ENCODE measurements at regions not wholly inside any gene's neighbourhood (a gene's known extent, or its start where the extent isn't known, plus 50 kb on each side); places are given as distances from the start of the nearest gene placed in this dataset.
"Not testable (repeated sequence)": the region's sequence is repeated elsewhere in the genome, so short reads cannot be mapped to it uniquely, and the experiment has no call there.

GRCh38 chr5:169531631-169532030, 51.9 kb upstream of the SPDL1 start:
- peaks cover 48 to 77% of the 10 kb centered on the region in 2 donors for H3K27me3 Mint-ChIP-seq
- H3K4me3 Mint-ChIP-seq, result no peak overlapping the region
- DNase-seq, result no peak
- no peak overlapping the region for H3K27ac Mint-ChIP-seq
- H3K4me1 Mint-ChIP-seq (ENCODE audit: low read depth in 2 of 2), result no peaks in the 10 kb centered on the region
- H3K9me3 Mint-ChIP-seq, result peaks cover 0 to 6% of the 10 kb centered on the region in 2 donors
- no peak for ATAC-seq (replicated peaks)
- H3K36me3 Mint-ChIP-seq (ENCODE audit: insufficient read depth), result no peaks in the 10 kb centered on the region

GRCh38 chr5:169527863-169528262, 55.7 kb upstream of the SPDL1 start:
- DNase-seq (no peak), ATAC-seq (replicated peaks) (no peak)
- no peak overlapping the region for H3K4me3 Mint-ChIP-seq
- no peaks in the 10 kb centered on the region for H3K36me3 Mint-ChIP-seq (ENCODE audit: insufficient read depth)
- H3K27me3 Mint-ChIP-seq, result peaks cover 83 to 99% of the 10 kb centered on the region in 2 donors
- H3K27ac Mint-ChIP-seq, result no peak overlapping the region
- no peaks in the 10 kb centered on the region for H3K4me1 Mint-ChIP-seq (ENCODE audit: low read depth in 2 of 2)
- peaks cover 0 to 7% of the 10 kb centered on the region in 2 donors for H3K9me3 Mint-ChIP-seq

- no peak overlapping the region for H3K4me3 Mint-ChIP-seq
- H3K27ac Mint-ChIP-seq, result no peak overlapping the region
- H3K4me1 Mint-ChIP-seq (ENCODE audit: low read depth in 2 of 2), result no peaks in the 10 kb centered on the region
- DNase-seq (no peak), ATAC-seq (replicated peaks) (no peak)
- H3K9me3 Mint-ChIP-seq, result peaks cover 0 to 7% of the 10 kb centered on the region in 2 donors
- peaks cover 81 to 99% of the 10 kb centered on the region in 2 donors for H3K27me3 Mint-ChIP-seq
- H3K36me3 Mint-ChIP-seq (ENCODE audit: insufficient read depth), result no peaks in the 10 kb centered on the region
These were observed 56.5 kb upstream of the SPDL1 start for GRCh38 chr5:169527066-169527465.

GRCh38 chr5:169522851-169523250, 60.7 kb upstream of the SPDL1 start:
- Mint-ChIP-seq H3K9me3 (peaks cover 5 to 15% of the 10 kb centered on the region in 2 donors), H3K36me3 (ENCODE audit: insufficient read depth) (no peaks in the 10 kb centered on the region), H3K4me1 (ENCODE audit: low read depth in 2 of 2) (no peaks in the 10 kb centered on the region), H3K4me3 (no peak overlapping the region), H3K27me3 (peaks cover 72 to 91% of the 10 kb centered on the region in 2 donors), H3K27ac (no peak overlapping the region)
- no peak for DNase-seq
- ATAC-seq (replicated peaks), result no peak

GRCh38 chr5:169521366-169521983, 62.1 kb upstream of the SPDL1 start:
- DNase-seq, result no peak
- Mint-ChIP-seq H3K4me1 (ENCODE audit: low read depth in 2 of 2) (no peaks in the 10 kb centered on the region), H3K9me3 (peaks cover 5 to 8% of the 10 kb centered on the region in 2 donors), H3K27ac (no peak overlapping the region), H3K4me3 (no peak overlapping the region), H3K36me3 (ENCODE audit: insufficient read depth) (no peaks in the 10 kb centered on the region), H3K27me3 (peaks cover 63 to 83% of the 10 kb centered on the region in 2 donors)
- no peak for ATAC-seq (replicated peaks)

GRCh38 chr5:169519358-169519757, 64.2 kb upstream of the SPDL1 start:
- no peak for DNase-seq
- H3K27me3 Mint-ChIP-seq, result peaks cover 44 to 73% of the 10 kb centered on the region in 2 donors
- no peak overlapping the region for H3K4me3 Mint-ChIP-seq
- ATAC-seq (replicated peaks), result no peak
- no peaks in the 10 kb centered on the region for H3K36me3 Mint-ChIP-seq (ENCODE audit: insufficient read depth)
- H3K27ac Mint-ChIP-seq, result no peak overlapping the region
- no peaks in the 10 kb centered on the region for H3K4me1 Mint-ChIP-seq (ENCODE audit: low read depth in 2 of 2)
- H3K9me3 Mint-ChIP-seq, result peaks cover 5 to 8% of the 10 kb centered on the region in 2 donors

- not testable (repeated sequence) for H3K36me3 Mint-ChIP-seq (ENCODE audit: insufficient read depth); DNase-seq; H3K9me3 Mint-ChIP-seq; H3K4me1 Mint-ChIP-seq (ENCODE audit: low read depth in 2 of 2); ATAC-seq (replicated peaks); H3K4me3 Mint-ChIP-seq; H3K27ac Mint-ChIP-seq
- peaks cover 38 to 73% of the 10 kb centered on the region in 2 donors for H3K27me3 Mint-ChIP-seq
These were observed 64.8 kb upstream of the SPDL1 start for GRCh38 chr5:169518779-169519178.

- H3K4me1 Mint-ChIP-seq (ENCODE audit: low read depth in 2 of 2), result no peaks in the 10 kb centered on the region
- H3K9me3 Mint-ChIP-seq, result no peaks in the 10 kb centered on the region
- H3K4me3 Mint-ChIP-seq, result no peak overlapping the region
- no peak for ATAC-seq (replicated peaks)
- H3K36me3 Mint-ChIP-seq (ENCODE audit: insufficient read depth), result no peaks in the 10 kb centered on the region
- no peak overlapping the region for H3K27ac Mint-ChIP-seq
- no peak for DNase-seq
- H3K27me3 Mint-ChIP-seq, result peaks cover 5 to 30% of the 10 kb centered on the region in 2 donors
These were observed 71.2 kb upstream of the SPDL1 start for GRCh38 chr5:169512385-169512784.

- ATAC-seq (replicated peaks), result no peak
- Mint-ChIP-seq H3K27ac (no peak overlapping the region), H3K9me3 (no peaks in the 10 kb centered on the region), H3K36me3 (ENCODE audit: insufficient read depth) (no peaks in the 10 kb centered on the region), H3K27me3 (peaks cover 5 to 27% of the 10 kb centered on the region in 2 donors), H3K4me1 (ENCODE audit: low read depth in 2 of 2) (no peaks in the 10 kb centered on the region), H3K4me3 (no peak overlapping the region)
- DNase-seq, result no peak
These were observed 71.9 kb upstream of the SPDL1 start for GRCh38 chr5:169511708-169512107.

- DNase-seq, result no peak
- no peaks in the 10 kb centered on the region for H3K36me3 Mint-ChIP-seq (ENCODE audit: insufficient read depth)
- no peak overlapping the region for H3K4me3 Mint-ChIP-seq
- no peaks in the 10 kb centered on the region for H3K4me1 Mint-ChIP-seq (ENCODE audit: low read depth in 2 of 2)
- ATAC-seq (replicated peaks), result no peak
- H3K27me3 Mint-ChIP-seq, result peaks cover 13 to 20% of the 10 kb centered on the region in 2 donors
- no peak overlapping the region for H3K27ac Mint-ChIP-seq
- H3K9me3 Mint-ChIP-seq, result no peaks in the 10 kb centered on the region
These were observed 76.5 kb upstream of the SPDL1 start for GRCh38 chr5:169507051-169507450.

GRCh38 chr5:169503886-169504285, 79.7 kb upstream of the SPDL1 start:
- DNase-seq, result no peak
- Mint-ChIP-seq H3K27me3 (peaks cover 13 to 15% of the 10 kb centered on the region in 2 donors), H3K27ac (no peak overlapping the region), H3K4me3 (no peak overlapping the region), H3K36me3 (ENCODE audit: insufficient read depth) (no peaks in the 10 kb centered on the region), H3K4me1 (ENCODE audit: low read depth in 2 of 2) (no peaks in the 10 kb centered on the region), H3K9me3 (no peaks in the 10 kb centered on the region)
- ATAC-seq (replicated peaks), result no peak

- no peak for DNase-seq
- H3K27me3 Mint-ChIP-seq, result peaks cover 21 to 32% of the 10 kb centered on the region in 2 donors
- no peak overlapping the region for H3K4me3 Mint-ChIP-seq
- no peak for ATAC-seq (replicated peaks)
- H3K4me1 Mint-ChIP-seq (ENCODE audit: low read depth in 2 of 2), result no peaks in the 10 kb centered on the region
- H3K9me3 Mint-ChIP-seq, result no peaks in the 10 kb centered on the region
- no peaks in the 10 kb centered on the region for H3K36me3 Mint-ChIP-seq (ENCODE audit: insufficient read depth)
- no peak overlapping the region for H3K27ac Mint-ChIP-seq
These were observed 83.5 kb upstream of the SPDL1 start for GRCh38 chr5:169499990-169500505.

GRCh38 chr5:169496878-169497277, 86.7 kb upstream of the SPDL1 start:
- Mint-ChIP-seq H3K36me3 (ENCODE audit: insufficient read depth) (no peaks in the 10 kb centered on the region), H3K4me1 (ENCODE audit: low read depth in 2 of 2) (no peaks in the 10 kb centered on the region), H3K27me3 (peaks cover 15 to 24% of the 10 kb centered on the region in 2 donors), H3K27ac (no peak overlapping the region), H3K9me3 (no peaks in the 10 kb centered on the region), H3K4me3 (no peak overlapping the region)
- ATAC-seq (replicated peaks) (no peak), DNase-seq (no peak)

- Mint-ChIP-seq H3K36me3 (ENCODE audit: insufficient read depth) (no peaks in the 10 kb centered on the region), H3K27me3 (peaks cover 25 to 28% of the 10 kb centered on the region in 2 donors), H3K4me3 (no peak overlapping the region), H3K4me1 (ENCODE audit: low read depth in 2 of 2) (no peaks in the 10 kb centered on the region), H3K9me3 (no peaks in the 10 kb centered on the region), H3K27ac (no peak overlapping the region)
- DNase-seq (no peak), ATAC-seq (replicated peaks) (no peak)
These were observed 88.5 kb upstream of the SPDL1 start for GRCh38 chr5:169494941-169495548.
